Stimulated activated naive CD8-positive, alpha-beta T cell treated with anti-CD3 and anti-CD28 coated beads, Interleukin-15, amount 100 ng/mL, for 72 hours (primary cell): ENCODE measurements at regions not wholly inside any gene's neighbourhood (a gene's known extent, or its start where the extent isn't known, plus 50 kb on each side); places are given as distances from the start of the nearest gene placed in this dataset.

Experiments
- ATAC-seq: fragments of 150-1000 bp; cut with Tn5 transposase; 2 replicates; pipeline ENCODE4 v1.10.0; 2021; ENCODE audit warnings: mild to moderate bottlenecking, moderate library complexity
- DNase-seq, 2 donors: peaks; one replicate each; pipeline ENCODE4 v3.0.0; 2021 to 2022
- H3K27ac Mint-ChIP-seq, 2 donors: one replicate each; pipeline ENCODE4 v1.8.0; 2022; ENCODE audit warnings: mild to moderate bottlenecking in 2 of 2, mixed read lengths in 2 of 2, moderate library complexity in 2 of 2
- H3K27me3 Mint-ChIP-seq: one replicate; pipeline ENCODE4 v1.8.0; 2022; ENCODE audit warnings: mixed read lengths
- H3K4me1 Mint-ChIP-seq: one replicate; pipeline ENCODE4 v1.8.0; 2022; ENCODE audit warnings: mild to moderate bottlenecking, mixed read lengths
- H3K4me3 Mint-ChIP-seq, 2 donors: one replicate each; pipeline ENCODE4 v1.8.0; 2022; ENCODE audit warnings: mild to moderate bottlenecking in 2 of 2, mixed read lengths in 2 of 2, moderate library complexity in 1 of 2
- H3K9me3 Mint-ChIP-seq, 2 donors: one replicate each; pipeline ENCODE4 v1.8.0; 2022; ENCODE audit warnings: mixed read lengths in 2 of 2

DNA sequence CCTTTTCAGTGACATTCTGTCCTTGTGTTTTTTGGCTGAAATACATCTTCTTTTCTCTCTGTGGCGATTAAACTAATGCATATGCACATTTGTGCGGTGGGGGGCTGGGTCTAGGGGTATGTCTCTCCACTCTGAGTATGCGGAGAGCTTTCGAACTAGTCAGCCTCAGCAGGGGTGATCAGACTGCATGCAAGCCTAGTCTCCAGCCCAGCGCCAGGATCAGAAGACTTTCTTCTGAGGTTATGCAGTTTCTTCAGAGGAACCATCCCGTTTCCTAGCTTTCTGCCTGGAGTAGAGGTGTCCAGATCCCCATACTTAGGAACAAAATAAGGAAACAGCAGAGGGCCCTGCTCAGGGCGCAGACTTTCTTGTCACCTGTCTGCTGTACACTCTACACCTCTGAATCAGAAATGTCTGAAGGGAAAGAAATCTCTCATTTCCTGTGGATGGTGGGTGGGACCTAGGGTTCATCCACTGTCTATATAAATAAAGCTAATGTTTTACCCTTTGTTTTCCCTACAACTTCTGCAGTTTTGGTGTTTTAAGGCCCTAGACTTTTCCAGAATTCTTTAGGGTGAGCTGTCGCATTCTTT lies 230.4 kb downstream of the ABHD5 start:
- H3K4me3 Mint-ChIP-seq, result no peak overlapping the region
- no peak overlapping the region for H3K27ac Mint-ChIP-seq
- no peak for DNase-seq
- H3K9me3 Mint-ChIP-seq, result no peaks in the 10 kb centered on the region
- peaks cover 6% of the 10 kb centered on the region for H3K4me1 Mint-ChIP-seq
- H3K27me3 Mint-ChIP-seq, result peaks cover 60% of the 10 kb centered on the region
- no peak for ATAC-seq

DNA sequence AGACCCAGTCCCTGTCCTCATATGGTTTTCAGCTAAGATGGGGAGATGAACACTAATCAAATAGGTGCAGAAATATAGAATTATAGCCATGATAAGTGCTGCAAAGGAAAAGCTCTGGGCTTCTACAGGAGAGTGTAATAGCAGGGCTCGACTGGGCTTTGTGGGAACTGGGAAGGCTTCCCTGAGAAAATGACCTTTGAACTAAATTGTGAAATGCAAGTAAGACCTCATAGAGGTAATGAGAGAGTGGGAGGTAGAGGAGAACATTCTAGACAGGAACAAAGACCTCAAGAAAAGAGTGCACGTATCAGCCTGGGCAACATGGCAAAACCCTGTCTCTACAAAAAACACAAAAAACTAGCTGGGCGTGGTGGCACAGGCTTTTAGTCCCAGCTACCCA lies 231.6 kb downstream of the ABHD5 start:
- no peaks in the 10 kb centered on the region for H3K9me3 Mint-ChIP-seq
- ATAC-seq (no peak), DNase-seq (no peak)
- H3K27me3 Mint-ChIP-seq, result peaks cover 60% of the 10 kb centered on the region
- no peak overlapping the region for H3K27ac Mint-ChIP-seq
- no peak overlapping the region for H3K4me3 Mint-ChIP-seq
- H3K4me1 Mint-ChIP-seq, result peaks cover 6% of the 10 kb centered on the region

DNA sequence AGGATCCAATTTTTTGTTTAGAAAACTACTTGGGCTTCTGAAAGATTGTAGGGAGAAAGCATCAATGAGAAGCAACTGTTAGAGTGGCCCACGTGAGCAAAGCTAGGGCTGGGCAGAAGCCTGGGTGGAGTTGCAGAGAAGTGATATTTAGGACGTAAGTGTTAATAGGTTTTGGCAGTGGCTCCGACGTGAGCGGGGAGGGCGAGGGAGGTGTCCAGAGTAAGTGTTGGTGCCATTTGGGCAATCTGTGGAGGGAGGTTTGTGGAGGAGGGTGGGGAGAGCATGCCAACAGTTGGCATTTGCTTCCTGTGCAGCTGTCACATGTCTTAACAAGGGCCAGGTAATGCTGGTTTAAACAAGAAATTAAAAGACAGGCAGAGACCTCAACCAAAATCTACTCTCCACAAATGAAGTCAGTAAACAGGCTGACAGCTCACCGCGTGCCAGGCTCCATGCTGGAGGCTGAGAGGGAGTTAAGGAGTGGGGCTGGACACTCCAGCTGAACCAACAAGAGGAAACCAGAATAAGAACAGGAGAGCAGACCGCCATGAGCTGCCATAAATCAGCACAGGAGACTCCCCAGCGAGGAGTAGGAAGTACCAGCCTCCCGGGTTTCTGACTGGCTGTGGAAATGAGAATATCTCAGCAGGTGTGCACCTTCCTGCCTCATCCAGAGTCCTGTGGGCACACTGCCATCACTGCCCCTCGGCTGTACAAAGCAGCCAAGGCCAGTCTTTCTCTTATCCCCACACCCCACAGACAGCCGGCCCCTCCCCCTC lies 232.6 kb downstream of the ABHD5 start:
- Mint-ChIP-seq H3K9me3 (no peaks in the 10 kb centered on the region), H3K27ac (peak overlapping the region in 1 of 2 donors; percentile 55), H3K4me1 (peaks cover 6% of the 10 kb centered on the region), H3K27me3 (peaks cover 63% of the 10 kb centered on the region), H3K4me3 (no peak overlapping the region)
- ATAC-seq (no peak), DNase-seq (no peak)

DNA sequence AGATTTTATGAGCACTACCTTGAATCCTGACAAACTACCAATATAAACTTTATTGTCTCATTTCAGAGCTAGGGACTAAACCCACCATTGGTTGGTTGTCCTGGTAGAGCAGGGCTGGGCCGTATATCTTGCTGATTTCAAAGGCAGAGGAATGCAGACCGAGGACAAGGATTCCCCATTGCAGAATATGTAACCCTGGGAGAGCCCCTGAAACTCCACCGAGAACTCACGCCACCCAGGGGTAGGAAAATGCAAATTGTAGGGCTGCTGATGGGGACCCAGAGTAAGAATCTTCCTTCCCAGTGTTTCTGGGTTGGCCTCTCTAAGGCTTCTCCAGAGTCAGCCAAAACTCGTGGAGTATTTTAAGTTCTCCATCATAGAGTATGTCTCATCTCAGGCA lies 235.3 kb downstream of the ABHD5 start:
- DNase-seq (no peak), ATAC-seq (no peak)
- Mint-ChIP-seq H3K27me3 (peaks cover 59% of the 10 kb centered on the region), H3K9me3 (no peaks in the 10 kb centered on the region), H3K27ac (no peak overlapping the region), H3K4me1 (peaks cover 6% of the 10 kb centered on the region), H3K4me3 (no peak overlapping the region)

DNA sequence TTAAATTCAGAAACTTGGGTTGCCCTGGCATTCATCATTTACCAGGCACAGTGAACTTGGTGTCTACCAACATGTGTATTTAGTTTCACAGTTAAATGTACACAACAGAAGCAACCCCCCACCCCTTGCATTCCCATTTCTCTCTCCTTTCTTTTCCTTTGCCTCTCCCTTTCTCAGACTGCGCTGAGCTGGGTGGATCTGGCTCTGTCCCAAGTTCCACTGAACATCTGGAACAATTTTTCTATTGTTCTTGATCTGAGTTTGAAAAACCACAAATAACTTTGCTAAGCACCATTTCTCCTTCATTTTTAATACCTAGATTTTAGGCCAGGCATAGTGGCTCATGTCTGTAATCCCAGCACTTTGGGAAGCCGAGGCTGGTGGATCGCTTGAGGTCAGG lies 242.2 kb downstream of the ABHD5 start:
- Mint-ChIP-seq H3K9me3 (peaks cover 8 to 10% of the 10 kb centered on the region in 2 donors), H3K4me3 (no peak overlapping the region), H3K27me3 (peaks cover 30% of the 10 kb centered on the region), H3K4me1 (no peaks in the 10 kb centered on the region), H3K27ac (no peak overlapping the region)
- ATAC-seq, result no peak
- DNase-seq, result no peak

DNA sequence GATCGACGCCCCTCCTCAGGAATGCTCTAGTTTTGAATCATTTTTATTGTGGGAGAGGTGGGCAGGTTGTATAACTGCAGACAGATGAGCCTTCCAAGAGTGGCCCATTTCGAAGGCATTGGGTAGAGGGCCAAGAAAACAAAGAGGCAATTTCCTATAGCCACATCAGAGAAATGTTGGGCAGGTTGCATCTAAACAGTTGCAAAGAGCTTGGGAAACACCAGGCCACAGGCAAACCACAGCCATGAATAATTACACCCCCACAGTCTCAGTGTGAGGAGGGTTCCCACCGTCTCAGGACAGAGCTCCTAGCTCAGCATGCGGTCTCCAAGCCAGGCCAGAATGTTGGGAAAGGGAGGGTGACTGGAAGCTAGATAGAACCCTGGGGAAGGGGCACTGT lies 257.3 kb downstream of the ABHD5 start:
- DNase-seq (no peak), ATAC-seq (peak; percentile 46)
- Mint-ChIP-seq H3K9me3 (no peaks in the 10 kb centered on the region), H3K4me1 (peaks cover 15% of the 10 kb centered on the region), H3K4me3 (no peak overlapping the region), H3K27ac (no peak overlapping the region), H3K27me3 (peaks cover 49% of the 10 kb centered on the region)

DNA sequence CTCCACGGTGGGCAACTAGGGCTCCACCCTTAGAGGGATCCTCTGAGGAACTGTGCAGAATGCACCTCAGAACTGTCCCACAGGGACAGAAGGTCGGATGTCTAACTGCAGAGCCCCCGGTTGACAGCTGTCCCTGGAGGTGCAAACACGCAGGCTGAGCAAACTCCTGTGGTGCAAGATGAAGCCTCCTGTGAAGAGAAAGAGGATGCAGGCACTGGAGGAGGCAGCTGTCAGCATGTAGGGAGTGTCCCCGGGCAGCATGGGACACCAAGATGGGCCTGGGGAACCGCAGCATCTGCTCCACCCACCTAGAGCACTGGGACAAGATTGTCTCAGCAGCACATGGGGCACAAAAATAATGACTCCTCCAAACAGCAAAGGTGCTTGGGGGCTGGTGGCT lies 258.9 kb downstream of the ABHD5 start:
- Mint-ChIP-seq H3K4me3 (no peak overlapping the region), H3K27ac (no peak overlapping the region), H3K9me3 (no peaks in the 10 kb centered on the region), H3K27me3 (peaks cover 33% of the 10 kb centered on the region), H3K4me1 (peaks cover 15% of the 10 kb centered on the region)
- no peak for DNase-seq
- ATAC-seq, result no peak

DNA sequence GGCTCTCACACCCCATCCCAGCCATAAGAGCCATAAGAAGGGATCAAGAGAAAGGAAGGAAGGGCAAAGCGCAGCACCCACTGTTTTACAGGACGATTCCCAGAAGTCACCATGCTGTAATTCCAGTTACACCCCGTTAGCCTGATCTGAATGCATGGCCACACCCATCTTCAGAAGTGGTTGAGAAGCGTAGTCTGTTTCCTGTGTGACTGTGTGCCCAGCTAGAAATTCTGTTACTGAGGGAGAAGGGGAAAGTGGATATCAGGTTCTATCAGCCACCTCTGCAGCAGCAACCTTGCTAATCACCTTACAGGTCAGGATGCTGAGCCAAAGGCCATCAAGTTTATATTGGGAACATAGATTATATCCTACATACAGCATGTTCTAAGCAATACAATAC lies 260.0 kb downstream of the ABHD5 start:
- H3K9me3 Mint-ChIP-seq, result no peaks in the 10 kb centered on the region
- no peak for DNase-seq
- H3K27ac Mint-ChIP-seq, result no peak overlapping the region
- peaks cover 15% of the 10 kb centered on the region for H3K4me1 Mint-ChIP-seq
- H3K4me3 Mint-ChIP-seq, result no peak overlapping the region
- peak; percentile 51 for ATAC-seq
- H3K27me3 Mint-ChIP-seq, result peaks cover 31% of the 10 kb centered on the region

DNA sequence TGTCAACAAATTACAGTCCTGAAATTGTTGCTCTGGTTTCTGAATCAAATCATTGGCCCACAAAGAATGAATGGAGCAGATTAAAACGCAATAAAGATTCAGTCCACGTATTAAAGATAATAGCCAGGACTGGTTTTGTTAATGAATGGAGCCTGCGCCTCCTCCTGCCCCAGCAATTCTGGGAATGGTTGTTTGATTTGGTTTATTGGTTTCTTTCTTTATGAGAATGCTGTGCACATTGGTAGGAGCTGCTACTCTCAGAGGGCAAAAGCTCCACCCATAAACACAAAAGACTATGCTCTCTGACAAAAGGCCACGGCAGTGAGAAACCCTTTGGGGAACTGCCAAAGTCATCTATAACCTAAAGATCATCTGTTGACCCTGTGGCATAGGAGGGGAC lies 261.1 kb downstream of the ABHD5 start:
- H3K4me1 Mint-ChIP-seq, result peaks cover 15% of the 10 kb centered on the region
- H3K27me3 Mint-ChIP-seq, result peaks cover 32% of the 10 kb centered on the region
- H3K9me3 Mint-ChIP-seq, result no peaks in the 10 kb centered on the region
- no peak overlapping the region for H3K4me3 Mint-ChIP-seq
- DNase-seq (no peak), ATAC-seq (no peak)
- H3K27ac Mint-ChIP-seq, result no peak overlapping the region

DNA sequence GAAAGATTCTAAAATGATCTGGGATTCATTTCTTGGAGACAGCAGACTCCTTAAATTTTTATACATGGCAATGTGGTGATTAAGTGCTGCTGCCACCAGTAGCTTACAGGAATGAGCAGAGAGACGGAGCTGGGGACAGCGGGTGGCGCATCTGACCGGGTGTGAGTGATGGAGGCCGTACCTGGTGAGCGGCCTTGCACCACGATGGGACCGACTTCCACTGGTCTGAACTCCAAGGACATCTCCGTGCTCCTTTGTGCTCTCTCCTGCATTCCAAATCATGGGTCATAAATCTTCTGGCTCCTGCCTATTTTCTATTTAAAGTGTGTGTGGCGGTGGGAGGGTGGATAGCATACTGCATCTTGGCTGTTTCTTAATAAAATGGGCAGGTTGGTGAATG lies 262.6 kb downstream of the ABHD5 start:
- Mint-ChIP-seq H3K4me3 (no peak overlapping the region), H3K4me1 (peaks cover 12% of the 10 kb centered on the region), H3K27me3 (peaks cover 41% of the 10 kb centered on the region), H3K27ac (no peak overlapping the region), H3K9me3 (no peaks in the 10 kb centered on the region)
- ATAC-seq (no peak), DNase-seq (no peak)

DNA sequence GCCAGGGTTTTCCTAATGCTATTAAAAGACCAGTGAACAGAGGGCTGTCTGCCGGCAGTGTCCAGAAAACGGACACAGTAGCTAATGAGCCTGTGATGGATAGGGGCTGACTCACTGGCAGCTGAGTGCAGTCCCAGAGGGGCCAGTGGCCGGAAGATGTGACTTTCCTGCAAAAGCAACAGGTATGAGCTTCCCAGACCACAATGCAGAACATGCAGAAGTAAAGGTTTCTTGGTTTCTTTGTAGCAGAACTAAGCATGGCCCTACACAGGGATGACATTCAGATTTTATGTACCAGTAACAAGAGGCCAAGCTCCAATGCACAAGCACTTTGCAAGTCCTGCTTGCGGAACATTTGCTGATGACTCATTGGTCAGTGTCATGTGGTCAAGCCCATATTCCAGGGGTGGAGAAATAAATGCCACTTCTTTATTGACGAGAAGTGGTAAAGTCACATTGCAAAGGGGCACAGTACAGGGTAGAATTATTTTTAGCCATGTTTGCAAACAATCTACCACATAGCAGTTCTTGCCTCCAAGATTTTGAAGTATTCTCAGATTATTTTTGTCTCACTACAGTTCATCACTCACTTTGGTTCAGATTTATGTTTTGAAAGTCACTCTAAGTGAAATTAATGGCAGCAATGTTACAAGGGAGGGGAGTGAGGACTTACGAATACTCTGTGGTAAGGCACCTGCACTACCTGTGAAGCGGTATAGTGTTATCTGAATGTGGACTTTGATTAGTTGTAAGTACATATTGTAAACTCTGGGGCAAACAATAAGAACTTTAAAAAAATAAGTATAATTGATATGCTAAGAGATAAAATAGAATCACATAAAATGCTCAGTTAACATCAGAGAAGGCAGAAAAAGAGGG lies 263.3 kb downstream of the ABHD5 start:
- no peak overlapping the region for H3K27ac Mint-ChIP-seq
- H3K9me3 Mint-ChIP-seq, result no peaks in the 10 kb centered on the region
- peaks cover 39% of the 10 kb centered on the region for H3K27me3 Mint-ChIP-seq
- no peak overlapping the region for H3K4me3 Mint-ChIP-seq
- ATAC-seq (no peak), DNase-seq (no peak)
- peaks cover 11% of the 10 kb centered on the region for H3K4me1 Mint-ChIP-seq

DNA sequence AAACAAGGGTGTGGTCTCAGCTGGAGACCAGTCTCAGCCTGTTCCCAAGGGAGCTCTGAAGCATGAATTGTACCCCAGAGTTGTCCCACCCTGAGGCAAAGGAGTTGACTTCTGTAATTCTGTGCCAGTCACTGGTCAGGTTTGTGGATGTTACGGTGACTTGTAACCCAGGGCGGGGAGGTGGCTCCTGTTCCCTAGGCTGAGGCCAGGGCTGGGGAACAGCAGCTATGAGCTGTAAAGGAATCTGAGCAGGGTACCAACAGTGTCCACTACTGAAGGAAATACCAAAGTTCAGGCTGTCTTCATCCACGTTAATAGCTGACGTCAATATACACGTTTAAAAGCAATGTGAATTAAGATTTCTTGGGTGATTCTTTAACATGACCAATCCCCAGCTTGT lies 266.2 kb downstream of the ABHD5 start:
- Mint-ChIP-seq H3K9me3 (no peaks in the 10 kb centered on the region), H3K4me1 (peaks cover 5% of the 10 kb centered on the region)
- ATAC-seq, result no peak

DNA sequence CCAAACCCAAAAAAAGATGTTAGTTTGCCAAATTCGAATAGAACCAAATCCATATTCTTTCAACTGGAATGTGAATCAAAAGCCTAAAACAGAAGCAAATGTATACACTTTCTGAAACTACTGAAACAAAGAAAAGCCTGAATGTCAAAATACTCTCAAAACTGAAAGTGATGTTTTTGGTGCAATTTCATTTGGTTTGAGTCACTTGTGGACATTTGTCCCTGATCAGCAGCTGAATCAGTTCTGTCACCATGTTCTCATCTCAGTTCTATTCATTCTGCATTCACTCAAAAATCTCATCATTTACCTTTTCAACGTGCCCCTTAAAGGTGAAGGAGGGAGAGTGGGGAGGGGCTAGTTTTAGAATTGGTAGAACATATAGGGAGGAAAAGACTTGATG lies 266.8 kb downstream of the ABHD5 start:
- Mint-ChIP-seq H3K27me3 (peaks cover 31% of the 10 kb centered on the region), H3K4me3 (no peak overlapping the region), H3K4me1 (peaks cover 5% of the 10 kb centered on the region), H3K9me3 (no peaks in the 10 kb centered on the region), H3K27ac (no peak overlapping the region)
- no peak for DNase-seq
- no peak for ATAC-seq

More for the DNA sequence above, 266.2 kb downstream of the ABHD5 start:
- no peak for DNase-seq
- H3K4me3 Mint-ChIP-seq, result no peak overlapping the region
- H3K27ac Mint-ChIP-seq, result no peak overlapping the region
- peaks cover 31% of the 10 kb centered on the region for H3K27me3 Mint-ChIP-seq

DNA sequence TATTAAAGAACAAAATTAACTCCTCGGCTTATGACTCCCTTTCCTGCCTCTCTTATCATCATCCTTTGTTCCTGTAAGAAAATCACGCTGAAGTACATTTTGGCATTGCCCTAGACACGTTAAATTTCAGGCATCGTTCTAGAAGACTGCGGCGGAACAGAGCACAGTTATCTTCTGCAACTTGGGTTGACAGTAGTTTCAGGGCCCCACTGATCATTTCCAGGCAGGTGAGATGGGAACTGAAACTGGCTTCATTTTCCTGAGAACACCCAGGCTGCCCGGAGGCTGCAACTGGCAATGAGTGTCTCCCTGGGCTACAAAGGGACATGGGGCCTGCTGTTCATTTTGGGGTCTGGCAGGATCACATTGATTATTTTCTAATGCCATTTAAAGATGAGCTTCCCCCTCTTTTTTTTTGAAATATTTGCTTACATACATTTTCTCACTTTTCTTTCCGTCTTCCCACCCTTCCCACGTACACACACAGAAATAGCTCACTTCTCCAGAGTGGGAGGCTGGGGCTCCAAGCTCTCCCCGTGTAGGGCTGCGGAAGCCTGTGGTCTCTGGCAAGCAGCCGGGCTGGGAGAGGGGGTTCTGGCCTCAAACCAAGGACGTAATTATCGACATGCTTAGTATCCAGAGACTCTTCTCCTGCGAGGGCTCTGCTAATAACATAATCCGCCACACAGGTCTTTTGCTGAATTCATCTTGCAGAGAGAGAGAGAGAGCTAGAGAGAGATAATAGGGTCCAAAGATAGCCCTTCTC lies 267.4 kb downstream of the ABHD5 start:
- H3K9me3 Mint-ChIP-seq, result no peaks in the 10 kb centered on the region
- H3K4me1 Mint-ChIP-seq, result peaks cover 5% of the 10 kb centered on the region
- no peak overlapping the region for H3K27ac Mint-ChIP-seq
- no peak overlapping the region for H3K4me3 Mint-ChIP-seq
- no peak for DNase-seq
- no peak for ATAC-seq
- H3K27me3 Mint-ChIP-seq, result peaks cover 31% of the 10 kb centered on the region

DNA sequence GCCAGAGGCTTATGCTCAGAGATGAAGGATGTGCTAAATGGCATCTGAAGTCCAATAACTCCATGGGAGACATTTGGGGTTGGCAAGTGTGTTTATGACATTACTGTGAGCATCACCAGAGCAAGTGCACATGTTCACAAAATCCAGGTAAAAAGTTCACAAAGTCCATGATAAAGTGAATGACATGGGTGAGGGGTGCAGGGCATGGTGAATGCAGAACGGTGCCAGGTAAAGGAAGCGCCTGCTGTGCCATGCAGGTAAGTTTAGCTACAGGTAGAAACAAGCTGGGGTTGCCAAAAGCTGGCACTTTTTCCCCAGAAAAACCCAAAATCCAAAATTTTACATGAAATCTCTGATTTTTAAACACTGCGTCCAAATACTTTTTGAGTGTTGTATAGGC lies 268.2 kb downstream of the ABHD5 start:
- no peak for ATAC-seq

More for the DNA sequence above, 268.2 kb downstream of the ABHD5 start:
- Mint-ChIP-seq H3K4me1 (peaks cover 5% of the 10 kb centered on the region), H3K9me3 (no peaks in the 10 kb centered on the region), H3K4me3 (no peak overlapping the region), H3K27ac (no peak overlapping the region), H3K27me3 (peaks cover 37% of the 10 kb centered on the region)
- DNase-seq, result no peak
